Naive thymus-derived CD8-positive, alpha-beta T cell (primary cell): ENCODE measurements at regions not wholly inside any gene's neighbourhood (a gene's known extent, or its start where the extent isn't known, plus 50 kb on each side); places are given as distances from the start of the nearest gene placed in this dataset.
A peak's percentile ranks its signal among the peaks of the same experiment; 100 is the strongest.
"Not testable (repeated sequence)": the region's sequence is repeated elsewhere in the genome, so short reads cannot be mapped to it uniquely, and the experiment has no call there.

Source experiments
- ATAC-seq, 2 donors: fragments of 150-1000 bp; cut with Tn5 transposase in 1 of 2; sonication (Bioruptor Pico), chemical (Tn5 transposase) in 1 of 2; 1 replicate in 1 of 2; 2 replicates in 1 of 2; pipeline ENCODE4 v1.10.0; 2021; ENCODE audit warnings: mild to moderate bottlenecking in 2 of 2, moderate library complexity in 2 of 2
- POLR2A ChIA-PET: fragments of 350-600 bp; sonication (Branson Sonifier 250); formaldehyde crosslinking; loops from one replicate; lab custom pipeline; 2021; ENCODE audit warnings: antibody characterized with exemption; lab: Charles Lee
- DNase-seq, 10 donors: peaks; one replicate each; pipeline versions ENCODE4 v3.0.0 to v3.0.0-alpha.2; 2020 to 2022
- H3K27ac Mint-ChIP-seq, 10 donors: one replicate each; pipeline ENCODE4 v1.8.0; 2020 to 2022; ENCODE audit warnings: mild to moderate bottlenecking in 10 of 10, mixed read lengths in 10 of 10, moderate library complexity in 4 of 10, inconsistent platforms in 1 of 10
- H3K27me3 Mint-ChIP-seq, 5 donors: one replicate each; pipeline ENCODE4 v1.8.0; 2021 to 2022; ENCODE audit warnings: mixed read lengths in 5 of 5
- H3K36me3 Mint-ChIP-seq, 3 donors: one replicate each; pipeline ENCODE4 v1.8.0; 2020 to 2022; ENCODE audit warnings: mixed read lengths in 3 of 3, mild to moderate bottlenecking in 2 of 3, inconsistent platforms in 1 of 3
- H3K4me1 Mint-ChIP-seq, 4 donors: one replicate each; pipeline ENCODE4 v1.8.0; 2021 to 2022; ENCODE audit warnings: mixed read lengths in 4 of 4
- H3K4me3 Mint-ChIP-seq, 10 donors: one replicate each; pipeline ENCODE4 v1.8.0; 2020 to 2022; ENCODE audit warnings: mild to moderate bottlenecking in 10 of 10, mixed read lengths in 10 of 10, moderate library complexity in 6 of 10, inconsistent platforms in 1 of 10
- H3K9me3 Mint-ChIP-seq, 9 donors: one replicate each; pipeline ENCODE4 v1.8.0; 2020 to 2022; ENCODE audit warnings: mixed read lengths in 9 of 9, mild to moderate bottlenecking in 3 of 9, inconsistent platforms in 1 of 9, moderate library complexity in 1 of 9

DNA sequence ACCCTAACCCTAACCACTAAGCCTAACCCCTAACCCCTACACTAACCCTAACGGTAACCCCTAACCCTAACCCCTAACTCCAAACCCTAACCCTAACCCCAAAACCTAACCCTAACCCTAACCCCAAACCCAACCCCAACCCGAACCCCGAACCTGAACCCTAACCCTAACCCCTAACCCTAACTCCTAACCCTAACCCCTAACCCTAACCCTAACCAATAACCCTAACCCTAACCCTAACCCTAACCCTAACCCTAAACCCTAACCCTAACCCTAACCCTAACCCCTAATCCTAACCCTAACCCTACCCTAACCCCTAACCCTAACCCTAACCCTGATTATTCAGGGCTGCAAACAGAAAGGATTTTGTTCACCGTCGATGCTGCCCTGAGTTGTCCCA lies 144.6 kb upstream of the DUSP22 start:
- H3K4me1 Mint-ChIP-seq, DNase-seq, ATAC-seq, H3K27ac Mint-ChIP-seq, H3K36me3 Mint-ChIP-seq, H3K4me3 Mint-ChIP-seq, H3K27me3 Mint-ChIP-seq, H3K9me3 Mint-ChIP-seq, POLR2A ChIA-PET: not testable (repeated sequence)

DNA sequence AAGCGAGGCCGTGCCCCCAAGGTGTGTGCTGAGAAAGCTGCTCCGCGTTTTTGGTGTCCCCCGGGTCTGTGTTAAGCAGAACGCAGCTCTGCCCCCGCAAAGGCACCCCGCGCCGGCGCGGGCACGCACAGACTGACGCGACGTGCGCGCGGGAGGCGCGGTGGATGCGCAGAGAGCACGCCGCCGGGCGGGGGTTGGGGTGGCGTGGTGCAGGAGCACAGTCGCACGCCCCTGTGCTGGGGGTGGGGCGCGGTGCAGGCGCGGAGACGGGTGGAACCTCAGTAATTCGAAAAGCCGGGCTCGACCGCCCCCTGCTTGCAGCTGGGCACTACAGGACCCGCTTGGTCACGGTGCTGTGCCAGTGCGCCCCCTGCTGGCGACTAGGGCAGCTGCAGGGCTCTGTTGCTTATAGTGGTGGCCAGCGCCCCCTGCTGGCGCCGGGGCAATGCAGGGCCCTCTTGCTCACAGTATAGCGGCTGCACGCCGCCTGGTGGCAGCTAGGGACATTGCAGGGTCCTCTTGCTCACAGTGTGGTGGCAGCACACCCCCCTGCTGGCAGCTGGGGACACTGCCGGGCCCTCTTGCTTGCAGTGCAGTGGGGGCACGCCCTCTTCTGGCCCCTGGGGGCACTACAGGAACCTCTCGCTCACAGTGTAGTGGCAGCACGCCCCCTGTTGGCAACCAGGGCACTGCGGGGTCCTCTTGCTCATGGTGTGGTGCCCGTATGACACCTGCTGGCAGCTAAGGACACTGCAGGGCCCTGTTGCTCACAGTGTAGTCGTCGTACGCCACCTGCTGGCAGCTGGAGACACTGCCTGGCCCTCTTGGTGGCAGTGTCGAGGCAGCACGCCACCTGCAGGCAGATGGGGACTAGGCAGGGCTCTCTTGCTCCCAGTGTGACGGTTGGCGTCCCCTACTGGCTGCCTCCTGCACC lies 144.0 kb upstream of the DUSP22 start:
- H3K9me3 Mint-ChIP-seq, POLR2A ChIA-PET, H3K4me3 Mint-ChIP-seq, H3K27ac Mint-ChIP-seq, H3K36me3 Mint-ChIP-seq, H3K4me1 Mint-ChIP-seq: not testable (repeated sequence)
- ATAC-seq, result peak in 1 of 2 donors; percentile 74
- peaks cover 0 to 15% (median 3%) of the 10 kb centered on the region in 5 donors for H3K27me3 Mint-ChIP-seq
- DNase-seq, result peak; percentile 13 to 64 (median 34)

DNA sequence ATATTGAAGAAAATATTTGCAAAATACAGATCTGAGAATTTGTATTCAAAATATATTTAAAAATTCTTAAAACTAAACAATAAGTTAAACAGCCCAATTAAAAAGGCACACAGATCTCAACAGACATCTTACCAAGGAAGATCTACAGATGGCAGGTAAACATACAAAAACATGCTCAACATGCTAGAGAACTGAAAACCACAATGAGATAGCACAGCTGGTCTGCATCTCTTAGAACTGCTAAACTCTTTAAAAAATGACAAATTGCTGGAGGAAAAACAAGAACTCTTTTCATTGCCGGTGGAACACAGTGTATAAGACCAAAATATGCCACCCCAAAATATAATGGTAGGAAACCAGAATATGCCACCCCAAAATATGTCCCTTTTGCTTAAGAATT lies 142.1 kb upstream of the DUSP22 start:
- H3K4me3 Mint-ChIP-seq, H3K9me3 Mint-ChIP-seq, ATAC-seq: not testable (repeated sequence)

DNA sequence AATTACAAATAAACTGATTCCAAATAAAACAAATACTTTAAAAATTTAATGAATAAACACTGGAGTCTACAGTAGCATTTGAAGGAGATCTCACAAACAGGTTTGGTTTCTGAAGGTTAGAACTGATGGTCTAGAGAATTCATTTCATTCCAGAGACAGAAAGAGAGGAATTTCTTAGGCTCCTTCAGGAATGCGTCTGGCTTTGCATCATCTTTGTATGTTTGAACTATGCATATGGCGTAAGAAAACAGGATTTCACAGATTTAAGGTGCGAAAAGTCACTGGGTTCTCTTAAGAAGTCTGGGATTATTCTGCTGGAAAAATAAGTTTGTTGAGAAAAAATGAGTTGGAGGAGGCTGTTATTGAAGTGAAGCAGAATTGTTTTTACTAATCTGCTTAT lies 139.9 kb upstream of the DUSP22 start:
- ATAC-seq, POLR2A ChIA-PET: not testable (repeated sequence)

More for the DNA sequence above, 142.1 kb upstream of the DUSP22 start:
- H3K4me1 Mint-ChIP-seq, H3K36me3 Mint-ChIP-seq, DNase-seq, POLR2A ChIA-PET, H3K27ac Mint-ChIP-seq: not testable (repeated sequence)
- peaks cover 9 to 31% (median 15%) of the 10 kb centered on the region in 5 donors for H3K27me3 Mint-ChIP-seq

DNA sequence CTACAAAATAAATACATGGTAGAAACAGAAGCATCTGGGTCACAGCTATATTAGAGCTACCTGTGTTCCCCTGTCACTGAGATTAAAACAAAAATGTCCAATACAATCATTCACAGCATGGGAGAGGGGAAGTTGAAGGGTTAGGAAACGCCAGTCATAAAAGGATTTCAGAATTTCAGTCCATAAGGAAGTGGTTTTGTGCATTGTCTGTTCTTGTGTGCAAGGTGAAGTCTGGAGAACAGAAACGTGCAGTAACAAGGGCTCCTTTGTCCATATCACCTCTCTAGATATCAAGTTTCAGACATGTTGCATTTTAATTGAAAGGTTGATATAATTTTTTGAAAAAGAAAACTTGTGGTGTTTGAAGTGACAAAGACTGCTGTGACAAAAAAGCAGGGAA lies 139.3 kb upstream of the DUSP22 start:
- H3K4me3 Mint-ChIP-seq, H3K27ac Mint-ChIP-seq, POLR2A ChIA-PET, DNase-seq, ATAC-seq, H3K9me3 Mint-ChIP-seq, H3K36me3 Mint-ChIP-seq, H3K4me1 Mint-ChIP-seq: not testable (repeated sequence)
- H3K27me3 Mint-ChIP-seq, result peaks cover 13 to 31% (median 26%) of the 10 kb centered on the region in 5 donors

More for the DNA sequence above, 139.9 kb upstream of the DUSP22 start:
- H3K4me1 Mint-ChIP-seq, H3K9me3 Mint-ChIP-seq, H3K27ac Mint-ChIP-seq, H3K36me3 Mint-ChIP-seq, H3K4me3 Mint-ChIP-seq, DNase-seq: not testable (repeated sequence)
- H3K27me3 Mint-ChIP-seq, result peaks cover 13 to 31% (median 26%) of the 10 kb centered on the region in 5 donors

DNA sequence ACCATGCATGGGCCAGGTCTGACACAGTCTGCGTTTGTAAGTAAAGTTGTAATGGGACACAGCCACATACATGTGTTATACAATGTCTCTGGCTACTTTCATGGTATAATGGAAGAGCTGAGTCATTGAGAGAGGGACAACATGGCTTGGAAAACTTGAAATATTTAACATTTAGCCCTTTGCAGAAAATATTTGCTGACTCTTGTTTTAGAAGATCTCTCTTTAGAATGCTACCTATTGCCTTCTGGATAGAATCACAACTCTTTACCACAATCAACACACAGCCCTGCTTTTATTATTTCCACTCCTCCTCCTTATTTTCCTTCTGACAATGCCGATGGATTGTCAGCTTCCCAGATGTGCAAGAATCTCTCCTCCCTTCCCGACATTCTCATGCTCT lies 138.4 kb upstream of the DUSP22 start:
- H3K9me3 Mint-ChIP-seq, H3K36me3 Mint-ChIP-seq, POLR2A ChIA-PET, H3K27ac Mint-ChIP-seq, H3K4me3 Mint-ChIP-seq, DNase-seq, ATAC-seq, H3K4me1 Mint-ChIP-seq: not testable (repeated sequence)
- peaks cover 20 to 31% (median 31%) of the 10 kb centered on the region in 5 donors for H3K27me3 Mint-ChIP-seq

DNA sequence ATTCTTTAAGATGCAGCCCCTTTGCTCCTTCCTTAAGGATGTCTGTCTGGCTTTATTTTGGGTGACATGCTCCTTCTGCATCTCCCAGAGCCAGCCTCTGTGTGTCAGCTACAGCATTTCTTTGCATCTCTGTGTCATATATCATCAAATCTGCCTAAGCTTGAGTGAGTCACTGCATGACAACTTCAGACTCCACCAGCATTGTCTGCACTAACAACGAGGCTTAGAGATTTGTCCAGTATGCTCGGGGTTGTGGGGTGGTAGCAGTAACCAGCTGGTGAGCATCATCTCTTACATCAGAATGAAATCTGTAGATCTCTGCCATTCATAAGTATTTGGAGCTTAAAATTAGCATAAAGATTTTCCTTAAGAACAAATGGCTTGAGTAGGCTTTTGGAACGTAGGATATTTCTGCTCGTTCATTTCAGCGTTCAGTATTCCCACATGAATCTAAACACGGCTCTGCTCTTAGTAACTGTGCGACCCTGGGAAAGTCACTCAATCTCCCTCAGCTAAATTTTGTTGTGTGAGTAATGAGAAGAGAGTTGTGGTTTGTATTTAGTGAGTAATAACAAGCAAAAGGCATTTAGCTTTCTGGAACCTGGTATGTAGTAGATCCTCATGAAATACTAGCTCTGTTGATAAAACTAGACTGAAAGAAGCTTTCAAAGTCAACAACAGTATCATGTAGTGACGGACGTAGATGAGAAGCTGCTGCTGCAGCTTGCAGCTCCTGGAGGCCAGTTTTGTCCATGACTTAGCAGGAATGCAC lies 137.8 kb upstream of the DUSP22 start:
- H3K4me3 Mint-ChIP-seq, H3K27ac Mint-ChIP-seq, H3K4me1 Mint-ChIP-seq, H3K9me3 Mint-ChIP-seq, DNase-seq, H3K36me3 Mint-ChIP-seq, POLR2A ChIA-PET, ATAC-seq: not testable (repeated sequence)
- peaks cover 20 to 33% (median 31%) of the 10 kb centered on the region in 5 donors for H3K27me3 Mint-ChIP-seq

DNA sequence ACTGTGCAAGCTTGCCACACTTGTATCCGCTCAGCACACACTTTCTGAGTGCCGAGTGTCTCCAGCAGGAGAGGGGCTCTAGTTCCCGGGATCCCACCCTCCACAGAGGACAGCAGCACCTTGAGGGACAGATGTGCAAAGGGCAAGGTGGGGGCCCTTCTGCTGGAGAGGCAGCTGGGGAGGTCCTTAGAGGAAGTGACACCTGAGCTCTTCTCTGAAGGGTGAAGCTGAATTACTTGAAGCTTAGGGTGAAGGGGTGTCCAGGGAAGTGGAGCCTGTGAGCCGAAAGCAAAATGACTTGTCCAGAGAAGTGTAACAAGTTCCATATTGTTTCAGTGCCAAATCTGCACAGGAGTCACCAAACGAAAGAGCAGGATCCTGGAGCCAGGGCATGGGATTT lies 136.3 kb upstream of the DUSP22 start:
- POLR2A ChIA-PET, result no interaction called here
- Mint-ChIP-seq H3K4me1 (peaks cover 0 to 7% (median 0%) of the 10 kb centered on the region in 4 donors), H3K27me3 (peaks cover 23 to 43% (median 37%) of the 10 kb centered on the region in 5 donors), H3K4me3 (no peak overlapping the region), H3K36me3 (no peaks in the 10 kb centered on the region), H3K27ac (no peak overlapping the region), H3K9me3 (no peaks in the 10 kb centered on the region)
- ATAC-seq (no peak), DNase-seq (no peak)

DNA sequence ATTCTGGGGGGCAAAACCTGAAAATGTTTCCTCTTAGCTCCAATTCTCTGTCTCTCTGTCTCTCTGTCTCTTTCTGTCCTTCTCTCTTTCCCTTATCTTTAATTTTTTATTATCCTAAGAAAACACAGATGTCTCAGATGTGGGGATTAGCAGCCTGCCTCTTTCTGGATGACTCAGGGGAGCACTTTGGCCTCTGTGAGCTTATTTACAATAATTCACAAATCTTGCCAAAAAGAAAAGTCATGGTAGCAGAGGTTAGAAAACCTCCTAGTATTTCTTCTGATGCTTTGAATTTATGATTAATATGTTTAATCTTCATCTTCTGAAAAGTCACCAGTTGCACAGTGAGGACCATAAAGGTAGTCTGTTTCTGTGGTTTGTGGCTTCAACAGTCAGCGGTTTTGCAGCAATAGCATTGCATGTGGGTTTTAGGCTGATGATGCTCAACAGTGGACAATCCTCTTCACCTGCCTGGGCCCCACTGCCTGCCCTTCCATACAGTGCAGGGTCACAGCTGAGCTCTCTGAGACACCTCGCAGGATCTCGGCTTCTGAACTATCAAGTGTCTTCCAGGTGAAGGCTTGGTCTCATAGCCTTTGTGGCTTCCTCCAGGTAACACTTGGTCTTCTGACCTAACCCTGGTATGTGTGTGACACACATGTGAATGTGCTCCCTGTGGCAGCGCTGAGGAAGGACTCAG lies 135.7 kb upstream of the DUSP22 start:
- DNase-seq, POLR2A ChIA-PET, H3K4me1 Mint-ChIP-seq, H3K4me3 Mint-ChIP-seq, H3K9me3 Mint-ChIP-seq, H3K36me3 Mint-ChIP-seq, ATAC-seq: not testable (repeated sequence)
- Mint-ChIP-seq H3K27ac (peak overlapping the region in 1 of 10 donors; percentile 54), H3K27me3 (peaks cover 23 to 43% (median 37%) of the 10 kb centered on the region in 5 donors)

DNA sequence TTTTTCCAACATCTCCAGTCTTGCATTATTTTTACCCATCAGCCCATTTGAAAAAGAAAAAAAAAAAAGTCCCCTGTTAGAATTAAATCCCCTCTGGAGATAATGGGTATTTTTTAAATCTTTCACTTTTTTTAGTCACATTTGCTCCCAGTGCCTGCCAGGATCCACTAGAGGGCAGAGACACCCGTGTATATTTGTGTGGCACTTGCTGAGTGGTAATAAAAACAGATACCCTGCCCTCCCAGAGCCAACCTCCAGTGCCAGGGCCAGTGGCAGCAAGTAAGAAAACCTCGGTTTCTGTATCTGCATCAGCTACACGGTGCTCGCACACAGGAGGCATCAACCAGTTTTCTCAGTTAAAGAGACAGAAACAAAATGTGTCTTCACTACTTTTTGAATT lies 135.1 kb upstream of the DUSP22 start:
- H3K27ac Mint-ChIP-seq, result not testable (repeated sequence)

DNA sequence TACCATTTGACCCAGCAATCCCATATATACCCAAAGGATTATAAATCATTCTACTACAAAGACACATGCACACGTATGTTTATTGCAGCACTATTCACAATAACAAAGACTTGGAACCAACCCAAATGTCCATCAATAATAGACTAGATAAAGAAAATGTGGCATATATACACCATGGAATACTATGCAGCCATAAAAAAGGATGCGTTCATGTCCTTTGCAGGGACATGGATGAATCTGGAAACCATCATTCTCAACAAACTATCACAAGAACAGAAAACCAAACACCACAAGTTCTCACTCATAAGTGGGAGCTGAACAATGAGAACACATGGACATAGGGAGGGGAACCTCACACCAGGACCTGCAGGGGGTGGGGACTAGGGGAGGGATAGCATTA lies 130.6 kb upstream of the DUSP22 start:
- POLR2A ChIA-PET, DNase-seq, H3K27ac Mint-ChIP-seq: not testable (repeated sequence)

More for the DNA sequence above, 135.1 kb upstream of the DUSP22 start:
- H3K9me3 Mint-ChIP-seq, POLR2A ChIA-PET, ATAC-seq, DNase-seq, H3K4me1 Mint-ChIP-seq, H3K36me3 Mint-ChIP-seq, H3K4me3 Mint-ChIP-seq: not testable (repeated sequence)
- peaks cover 23 to 40% (median 37%) of the 10 kb centered on the region in 5 donors for H3K27me3 Mint-ChIP-seq

DNA sequence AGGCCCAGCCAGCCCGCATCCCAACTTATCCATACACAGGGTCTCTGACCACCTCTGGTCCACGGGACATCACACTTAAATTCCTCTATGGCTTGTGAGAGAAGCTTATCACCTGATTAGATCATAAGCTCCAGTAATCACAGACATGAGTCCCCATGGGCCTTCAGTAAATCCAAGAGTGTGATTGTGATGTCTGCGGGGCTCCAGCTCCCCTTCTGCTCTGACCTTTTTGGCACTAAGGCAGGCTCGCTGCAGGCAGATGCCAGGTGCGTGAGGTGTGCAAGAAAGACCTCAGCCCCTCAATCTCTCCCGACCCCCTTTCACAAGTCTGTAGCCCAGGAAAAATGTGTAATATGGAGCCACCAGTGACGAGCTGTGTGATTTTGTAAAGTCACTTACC lies 127.6 kb upstream of the DUSP22 start:
- Mint-ChIP-seq H3K4me1 (no peaks in the 10 kb centered on the region), H3K27me3 (peaks cover 3 to 15% (median 6%) of the 10 kb centered on the region in 5 donors), H3K9me3 (no peaks in the 10 kb centered on the region), H3K27ac (no peak overlapping the region), H3K36me3 (no peaks in the 10 kb centered on the region), H3K4me3 (no peak overlapping the region)
- ATAC-seq, result no peak
- DNase-seq, result no peak
- POLR2A ChIA-PET, result no interaction called here

More for the DNA sequence above, 130.6 kb upstream of the DUSP22 start:
- H3K9me3 Mint-ChIP-seq, ATAC-seq, H3K4me1 Mint-ChIP-seq, H3K4me3 Mint-ChIP-seq, H3K36me3 Mint-ChIP-seq: not testable (repeated sequence)
- H3K27me3 Mint-ChIP-seq, result peaks cover 13 to 20% (median 15%) of the 10 kb centered on the region in 5 donors
